Forelimb muscle (tissue), 1 donor: ENCODE measurements at regions not wholly inside any gene's neighbourhood (a gene's known extent, or its start where the extent isn't known, plus 50 kb on each side); places are given as distances from the start of the nearest gene placed in this dataset.
"Not testable (repeated sequence)": the region's sequence is repeated elsewhere in the genome, so short reads cannot be mapped to it uniquely, and the experiment has no call there.

Source experiments
- DNase-seq: peaks from one replicate; pipeline ENCODE4 v3.0.0-alpha.2; 2013; ENCODE audit warnings: low read depth

- DNase-seq = no peak
These were observed 381.6 kb downstream of the GASK1B start for GRCh38 chr4:157791236-157791635.

GRCh38 chr4:157787618-157788017 is 385.2 kb downstream of the GASK1B start:
- DNase-seq = no peak

GRCh38 chr4:157781361-157781760 is 391.5 kb downstream of the GASK1B start:
- no peak for DNase-seq

DNA sequence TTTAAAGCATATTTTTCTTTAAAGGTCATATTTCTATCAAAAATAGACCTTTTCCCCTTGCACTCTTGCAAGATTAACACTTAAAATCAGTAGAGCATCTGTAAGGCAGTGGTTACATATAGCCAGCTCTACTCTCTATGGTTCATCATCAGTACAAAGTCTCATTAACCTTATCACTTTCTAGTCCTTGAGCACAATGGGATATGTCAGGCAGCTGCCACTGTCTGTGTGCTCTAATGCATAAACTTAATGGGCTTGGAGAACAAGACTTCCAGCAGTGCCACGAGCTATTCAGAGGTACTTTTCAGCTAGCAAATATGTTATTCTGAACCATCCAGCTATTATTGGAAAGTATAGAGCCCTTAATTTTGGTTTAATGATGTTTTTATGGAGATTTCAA is 393.7 kb downstream of the GASK1B start:
- DNase-seq = no peak

GRCh38 chr4:157776930-157777528 is 395.8 kb downstream of the GASK1B start:
- DNase-seq = no peak

DNA sequence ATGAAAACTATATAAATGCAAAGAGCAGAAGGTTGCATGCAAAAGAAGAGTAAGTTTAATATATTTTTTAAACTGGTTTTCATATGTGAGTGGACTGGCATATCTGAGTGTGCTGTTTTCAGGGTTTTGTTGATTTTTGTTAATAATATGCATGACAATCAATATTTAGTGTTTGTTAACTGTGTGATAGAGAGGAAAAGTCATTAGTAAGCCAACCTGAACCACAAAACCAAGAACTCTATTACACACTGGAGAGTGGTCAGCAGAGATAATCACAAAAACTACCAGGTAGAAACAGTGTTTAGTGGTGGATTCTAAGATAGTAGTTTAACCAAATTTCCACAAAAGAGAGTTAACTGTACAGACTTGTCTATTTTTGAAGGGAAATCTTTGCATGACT is 396.9 kb downstream of the GASK1B start:
- DNase-seq = no peak

GRCh38 chr4:157772907-157773306 is 399.9 kb downstream of the GASK1B start:
- DNase-seq = no peak

- DNase-seq = no peak
These were observed 404.4 kb downstream of the GASK1B start for GRCh38 chr4:157768419-157768818.

GRCh38 chr4:157763490-157763889 is 409.3 kb downstream of the GASK1B start:
- DNase-seq = no peak

DNA sequence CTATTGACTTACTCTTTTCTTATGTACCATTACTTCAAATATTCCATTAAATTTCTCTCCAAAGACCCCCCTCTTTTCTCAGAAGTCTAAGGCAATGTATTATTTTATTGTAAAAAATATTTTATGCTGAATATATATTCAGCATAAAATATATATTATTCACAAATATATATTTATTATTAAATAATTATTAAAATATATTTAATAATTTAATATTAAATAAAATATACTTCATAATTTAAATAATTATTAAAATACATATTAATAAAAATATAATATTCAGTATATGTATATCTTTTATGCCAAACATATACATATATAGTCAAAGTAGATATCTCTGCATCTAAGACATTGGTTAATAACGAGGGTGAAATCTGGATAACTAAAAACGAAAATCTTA is 418.4 kb downstream of the GASK1B start:
- DNase-seq = no peak

DNA sequence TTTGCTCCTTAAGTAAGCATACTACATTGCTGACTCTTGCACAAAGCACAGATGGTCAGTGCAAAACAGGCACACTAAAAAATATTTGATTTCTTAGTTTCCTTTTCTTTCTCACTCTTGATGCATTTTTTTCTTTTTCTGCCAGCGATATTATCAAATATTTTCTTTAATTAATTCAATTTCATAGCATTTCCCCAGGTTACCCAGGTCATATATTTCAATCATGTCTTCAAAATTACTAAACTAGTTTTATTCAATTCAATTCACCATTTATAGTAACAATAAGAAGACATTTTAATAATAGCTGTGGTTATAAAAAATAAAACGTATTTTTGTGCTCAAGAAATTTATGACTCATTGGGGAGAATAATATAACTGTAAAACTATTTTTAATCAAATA is 421.2 kb downstream of the GASK1B start:
- DNase-seq = no peak

GRCh38 chr4:157741642-157742041 is 431.2 kb downstream of the GASK1B start:
- no peak for DNase-seq

- no peak for DNase-seq
These were observed 433.6 kb downstream of the GASK1B start for GRCh38 chr4:157739242-157739641.

DNA sequence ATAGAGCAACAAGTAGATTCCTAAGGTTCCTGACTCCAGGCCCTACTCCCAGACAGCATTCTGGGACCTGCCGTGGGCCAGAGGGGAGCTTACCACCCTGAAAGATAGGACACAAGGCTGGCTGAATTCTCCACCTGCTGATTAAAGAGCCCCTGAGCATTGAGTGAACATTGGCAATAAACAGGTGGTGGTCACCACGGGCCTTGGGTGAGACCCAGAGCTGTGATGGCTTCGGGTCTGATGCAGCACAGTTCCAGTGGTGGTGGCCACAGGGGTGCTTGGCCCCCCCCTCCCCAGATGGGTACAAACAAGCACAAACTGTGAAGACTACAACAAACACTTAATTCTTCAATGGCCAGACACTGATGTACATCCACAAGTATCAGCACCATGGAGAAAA is 444.6 kb downstream of the GASK1B start:
- DNase-seq = no peak

DNA sequence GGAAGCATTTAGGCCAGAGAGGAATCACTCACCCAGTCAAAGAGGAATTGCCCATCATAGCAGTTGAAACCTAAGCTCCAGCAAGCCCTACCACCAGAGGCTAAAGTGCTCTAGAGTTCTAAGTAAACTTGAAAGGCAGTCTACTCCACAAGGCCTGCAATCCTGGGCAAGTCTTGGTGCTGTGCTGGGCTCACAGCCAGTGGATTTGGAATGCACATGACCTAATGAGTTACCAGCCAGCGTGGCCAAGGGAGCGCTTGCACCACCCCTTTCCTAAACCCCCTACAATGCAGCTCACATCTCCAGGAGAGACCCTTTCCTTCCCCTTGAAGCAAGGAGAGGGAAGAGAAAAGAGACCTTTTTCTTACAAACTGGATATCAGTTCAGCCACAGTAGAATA is 445.7 kb downstream of the GASK1B start:
- DNase-seq = no peak

DNA sequence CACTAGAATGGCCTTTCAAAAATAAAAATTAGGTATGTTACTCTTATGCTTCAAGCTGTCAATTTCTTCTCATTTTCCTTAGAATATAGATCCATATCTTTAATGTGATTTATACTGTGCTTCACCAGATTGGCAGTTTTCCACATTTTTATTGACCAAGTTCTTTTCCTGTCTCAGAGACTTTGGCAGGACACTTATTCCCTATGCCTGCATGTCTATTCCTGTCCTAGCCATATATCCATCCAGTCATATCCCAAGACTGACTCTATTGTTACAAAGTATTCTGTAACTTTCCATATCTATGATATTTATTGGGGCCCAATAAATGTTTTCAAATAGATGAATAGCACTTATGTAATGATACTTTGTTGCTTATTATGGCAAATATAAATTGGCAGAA is 450.7 kb downstream of the GASK1B start:
- no peak for DNase-seq

- no peak for DNase-seq
These were observed 459.5 kb downstream of the GASK1B start for GRCh38 chr4:157713342-157713741.

DNA sequence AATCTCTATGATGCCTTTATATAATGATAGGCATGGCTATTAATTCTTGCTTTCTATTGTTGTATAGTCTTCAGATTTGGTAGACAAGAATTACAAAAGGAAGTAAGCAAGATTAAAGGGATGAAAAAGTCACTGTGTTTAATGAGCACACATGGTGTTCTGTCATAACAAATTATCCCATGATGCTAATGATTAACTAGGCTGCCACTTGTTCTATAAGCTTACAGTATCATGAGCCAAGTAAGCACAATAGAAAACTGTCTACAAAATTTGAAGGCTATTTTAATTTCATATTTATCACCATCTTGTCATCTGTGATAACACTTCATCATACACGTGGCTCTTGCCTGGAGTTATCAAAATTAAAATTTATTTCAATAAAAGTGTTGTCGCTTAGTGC is 466.7 kb downstream of the GASK1B start:
- no peak for DNase-seq

GRCh38 chr4:157702831-157703230 is 470.0 kb downstream of the GASK1B start:
- DNase-seq = no peak

DNA sequence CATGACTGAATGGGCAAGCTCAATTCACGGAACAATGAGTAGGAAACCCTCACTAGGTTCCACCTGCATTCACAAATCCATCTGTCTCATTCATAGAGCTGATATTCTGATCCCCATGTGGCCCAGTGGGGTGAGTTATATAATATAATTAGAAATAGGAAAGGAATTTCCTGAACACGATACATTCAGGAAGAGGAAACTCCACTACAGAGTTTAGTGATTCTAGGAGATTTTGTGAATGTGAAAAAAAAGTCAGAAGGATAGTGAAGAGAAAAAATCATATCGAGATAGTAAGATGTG is 471.2 kb downstream of the GASK1B start:
- no peak for DNase-seq

DNA sequence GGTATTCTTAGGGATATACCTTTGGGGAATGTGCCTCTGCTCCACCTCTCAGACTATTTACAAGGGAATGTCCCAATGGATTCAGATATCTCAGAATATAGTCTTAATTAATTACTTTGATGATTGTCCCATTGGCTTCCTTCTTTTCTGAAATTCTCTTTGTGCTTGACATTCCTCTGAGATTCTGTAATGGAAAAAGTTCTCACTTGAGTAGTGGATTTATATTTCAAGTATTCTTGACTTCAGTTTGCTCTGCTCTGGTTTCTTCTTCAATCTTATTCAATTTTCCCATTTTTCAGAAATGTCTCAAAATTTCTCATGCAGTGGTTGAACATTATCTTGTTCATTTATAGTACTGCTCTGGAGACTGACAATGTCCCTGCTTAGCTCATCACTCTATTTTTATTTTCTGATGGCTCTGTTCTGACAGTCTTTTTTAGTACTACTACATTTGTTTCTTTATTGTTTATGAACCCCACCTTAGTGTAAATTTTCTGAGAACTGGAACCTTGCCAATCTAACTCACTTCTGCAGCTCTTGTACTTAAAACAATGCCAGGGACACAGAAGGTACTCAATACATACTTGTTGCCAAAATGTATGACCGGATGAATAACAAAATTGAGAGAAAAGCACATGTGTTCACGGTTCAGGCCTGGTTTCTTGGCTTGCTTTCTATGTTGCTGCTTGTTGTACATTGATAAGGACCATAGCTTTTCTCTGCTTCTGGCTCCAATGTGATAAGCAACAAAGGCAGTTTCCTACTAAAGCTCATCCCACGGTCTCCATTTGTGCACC is 471.7 kb downstream of the GASK1B start:
- DNase-seq = no peak

GRCh38 chr4:157689476-157689875 is 468.9 kb downstream of the GRIA2 start:
- DNase-seq = no peak

- DNase-seq = no peak
These were observed 467.4 kb downstream of the GRIA2 start for GRCh38 chr4:157687971-157688370.

GRCh38 chr4:157679326-157679725 is 458.8 kb downstream of the GRIA2 start:
- DNase-seq = not testable (repeated sequence)
